ENCODE measurements at regions not wholly inside any gene's neighbourhood (a gene's known extent, or its start where the extent isn't known, plus 50 kb on each side); places are given as distances from the start of the nearest gene placed in this dataset.
"Not testable (repeated sequence)": the region's sequence is repeated elsewhere in the genome, so short reads cannot be mapped to it uniquely, and the experiment has no call there.

- ATAC-seq: no peak
- Mint-ChIP-seq H3K4me1 (no peaks in the 10 kb centered on the region), H3K9me3 (peaks cover 4% of the 10 kb centered on the region), H3K36me3 (no peaks in the 10 kb centered on the region), H3K27ac (no peak overlapping the region), H3K4me3 (no peak overlapping the region), H3K27me3 (no peaks in the 10 kb centered on the region)
These were observed 354.4 kb upstream of the WWC1 start for GRCh38 chr5:167936944-167937634.

GRCh38 chr5:167937635-167937998 lies 353.8 kb upstream of the WWC1 start:
- Mint-ChIP-seq H3K27ac (no peak overlapping the region), H3K4me1 (no peaks in the 10 kb centered on the region), H3K4me3 (no peak overlapping the region), H3K9me3 (peaks cover 4% of the 10 kb centered on the region), H3K27me3 (no peaks in the 10 kb centered on the region), H3K36me3 (no peaks in the 10 kb centered on the region)
- no peak for ATAC-seq

GRCh38 chr5:167939686-167940085 lies 351.8 kb upstream of the WWC1 start:
- Mint-ChIP-seq H3K9me3 (peaks cover 4% of the 10 kb centered on the region), H3K27me3 (no peaks in the 10 kb centered on the region), H3K4me3 (no peak overlapping the region), H3K4me1 (no peaks in the 10 kb centered on the region), H3K27ac (no peak overlapping the region), H3K36me3 (no peaks in the 10 kb centered on the region)
- ATAC-seq: no peak

GRCh38 chr5:167940911-167941310 lies 350.5 kb upstream of the WWC1 start:
- H3K27me3 Mint-ChIP-seq: no peaks in the 10 kb centered on the region
- no peaks in the 10 kb centered on the region for H3K4me1 Mint-ChIP-seq
- H3K27ac Mint-ChIP-seq: no peak overlapping the region
- no peak for ATAC-seq
- H3K9me3 Mint-ChIP-seq: peaks cover 2% of the 10 kb centered on the region
- H3K4me3 Mint-ChIP-seq: no peak overlapping the region
- H3K36me3 Mint-ChIP-seq: no peaks in the 10 kb centered on the region

GRCh38 chr5:167941556-167941955 lies 349.9 kb upstream of the WWC1 start:
- H3K27me3 Mint-ChIP-seq, H3K4me1 Mint-ChIP-seq, H3K4me3 Mint-ChIP-seq, H3K9me3 Mint-ChIP-seq, H3K27ac Mint-ChIP-seq, H3K36me3 Mint-ChIP-seq, ATAC-seq: not testable (repeated sequence)

GRCh38 chr5:167943343-167943742 lies 348.1 kb upstream of the WWC1 start:
- ATAC-seq: no peak
- no peaks in the 10 kb centered on the region for H3K36me3 Mint-ChIP-seq
- H3K9me3 Mint-ChIP-seq: no peaks in the 10 kb centered on the region
- H3K27me3 Mint-ChIP-seq: no peaks in the 10 kb centered on the region
- H3K4me1 Mint-ChIP-seq: no peaks in the 10 kb centered on the region
- H3K4me3 Mint-ChIP-seq: no peak overlapping the region
- no peak overlapping the region for H3K27ac Mint-ChIP-seq

- no peaks in the 10 kb centered on the region for H3K27me3 Mint-ChIP-seq
- no peaks in the 10 kb centered on the region for H3K36me3 Mint-ChIP-seq
- no peak for ATAC-seq
- H3K27ac Mint-ChIP-seq: no peak overlapping the region
- H3K4me1 Mint-ChIP-seq: no peaks in the 10 kb centered on the region
- no peaks in the 10 kb centered on the region for H3K9me3 Mint-ChIP-seq
- no peak overlapping the region for H3K4me3 Mint-ChIP-seq
These were observed 347.2 kb upstream of the WWC1 start for GRCh38 chr5:167944121-167944852.

GRCh38 chr5:167945542-167946384 lies 345.7 kb upstream of the WWC1 start:
- ATAC-seq: no peak

GRCh38 chr5:167947306-167947705 lies 344.1 kb upstream of the WWC1 start:
- Mint-ChIP-seq H3K27ac (no peak overlapping the region), H3K27me3 (no peaks in the 10 kb centered on the region), H3K4me1 (no peaks in the 10 kb centered on the region), H3K4me3 (no peak overlapping the region), H3K9me3 (no peaks in the 10 kb centered on the region), H3K36me3 (no peaks in the 10 kb centered on the region)
- ATAC-seq: no peak

More at GRCh38 chr5:167945542-167946384, 345.7 kb upstream of the WWC1 start:
- Mint-ChIP-seq H3K36me3 (no peaks in the 10 kb centered on the region), H3K4me3 (no peak overlapping the region), H3K27me3 (no peaks in the 10 kb centered on the region), H3K27ac (no peak overlapping the region), H3K9me3 (no peaks in the 10 kb centered on the region), H3K4me1 (no peaks in the 10 kb centered on the region)

- H3K4me3 Mint-ChIP-seq: no peak overlapping the region
- no peaks in the 10 kb centered on the region for H3K36me3 Mint-ChIP-seq
- H3K9me3 Mint-ChIP-seq: no peaks in the 10 kb centered on the region
- no peaks in the 10 kb centered on the region for H3K4me1 Mint-ChIP-seq
- H3K27ac Mint-ChIP-seq: no peak overlapping the region
- H3K27me3 Mint-ChIP-seq: no peaks in the 10 kb centered on the region
- no peak for ATAC-seq
These were observed 343.2 kb upstream of the WWC1 start for GRCh38 chr5:167948251-167948650.

GRCh38 chr5:167949435-167949834 lies 342.0 kb upstream of the WWC1 start:
- no peak for ATAC-seq

GRCh38 chr5:167950126-167950721 lies 341.2 kb upstream of the WWC1 start:
- Mint-ChIP-seq H3K4me3 (no peak overlapping the region), H3K27me3 (no peaks in the 10 kb centered on the region), H3K4me1 (no peaks in the 10 kb centered on the region), H3K27ac (no peak overlapping the region), H3K36me3 (no peaks in the 10 kb centered on the region), H3K9me3 (peaks cover 3% of the 10 kb centered on the region)
- no peak for ATAC-seq

More at GRCh38 chr5:167949435-167949834, 342.0 kb upstream of the WWC1 start:
- H3K9me3 Mint-ChIP-seq: peaks cover 3% of the 10 kb centered on the region
- no peaks in the 10 kb centered on the region for H3K4me1 Mint-ChIP-seq
- H3K36me3 Mint-ChIP-seq: no peaks in the 10 kb centered on the region
- H3K4me3 Mint-ChIP-seq: no peak overlapping the region
- no peak overlapping the region for H3K27ac Mint-ChIP-seq
- H3K27me3 Mint-ChIP-seq: no peaks in the 10 kb centered on the region

GRCh38 chr5:167951116-167951515 lies 340.3 kb upstream of the WWC1 start:
- peaks cover 3% of the 10 kb centered on the region for H3K9me3 Mint-ChIP-seq
- no peak overlapping the region for H3K27ac Mint-ChIP-seq
- no peak for ATAC-seq
- H3K4me1 Mint-ChIP-seq: no peaks in the 10 kb centered on the region
- H3K27me3 Mint-ChIP-seq: no peaks in the 10 kb centered on the region
- H3K36me3 Mint-ChIP-seq: no peaks in the 10 kb centered on the region
- no peak overlapping the region for H3K4me3 Mint-ChIP-seq

GRCh38 chr5:167952278-167952995 lies 339.0 kb upstream of the WWC1 start:
- Mint-ChIP-seq H3K36me3 (no peaks in the 10 kb centered on the region), H3K9me3 (peaks cover 7% of the 10 kb centered on the region), H3K4me1 (no peaks in the 10 kb centered on the region), H3K4me3 (no peak overlapping the region), H3K27me3 (no peaks in the 10 kb centered on the region), H3K27ac (no peak overlapping the region)
- no peak for ATAC-seq
